Caco-2 (cell line): ENCODE measurements at regions not wholly inside any gene's neighbourhood (a gene's known extent, or its start where the extent isn't known, plus 50 kb on each side); places are given as distances from the start of the nearest gene placed in this dataset.

ENCODE experiments used
- BruUV-seq: library from RNA; stranded (reverse); fragments of 400-500 nt; replicated peaks from 2 replicates; lab custom pipeline; 2021; lab: Mats Ljungman, UMichigan
- CTCF ChIA-PET: fragments of 300-600 bp; sonication (Branson Sonifier 250); formaldehyde crosslinking; loops from one replicate; lab custom pipeline; 2022; ENCODE audit warnings: antibody characterized with exemption; lab: Charles Lee
- POLR2A ChIA-PET: fragments of 300-600 bp; sonication (Branson Sonifier 250); formaldehyde crosslinking; loops from one replicate; lab custom pipeline; 2022; ENCODE audit warnings: antibody characterized with exemption; lab: Charles Lee
- DNase-seq, 2 experiments: peaks; one replicate each; pipeline versions ENCODE4 v3.0.0 to v3.0.0-alpha.2; 2020 to 2022
- H3K27me3 ChIP-seq: replicated peaks from 2 replicates; pipeline ENCODE4 v1.6.0; 2011; ENCODE audit warnings: low read length; ENCODE audit not compliant: control insufficient read depth, insufficient read depth
- H3K36me3 ChIP-seq: 2 replicates; pipeline ENCODE4 v1.5.1; 2011; ENCODE audit warnings: low read length; ENCODE audit not compliant: control insufficient read depth, insufficient read depth
- H3K4me1 ChIP-seq: fragments of 250-450 bp; sonication (Bioruptor Pico); 2 replicates; pipeline ENCODE4 v1.5.1; 2020; ENCODE audit warnings: mild to moderate bottlenecking
- H3K4me3 ChIP-seq: 2 replicates; pipeline ENCODE4 v1.5.1; 2011; ENCODE audit warnings: low read depth, mild to moderate bottlenecking, control low read depth, low read length
- H3K9me3 ChIP-seq: fragments of 250-450 bp; sonication (Bioruptor Pico); 2 replicates; pipeline ENCODE4 v1.5.1; 2020; ENCODE audit warnings: mild to moderate bottlenecking, moderate library complexity
- H3K27ac Mint-ChIP-seq: one replicate; pipeline ENCODE4 v1.8.0; 2022; ENCODE audit warnings: mixed read lengths; ENCODE audit not compliant: unreplicated experiment
- H3K27me3 Mint-ChIP-seq: one replicate; pipeline ENCODE4 v1.8.0; 2022; ENCODE audit warnings: mixed read lengths; ENCODE audit not compliant: insufficient read depth, unreplicated experiment
- H3K36me3 Mint-ChIP-seq: one replicate; pipeline ENCODE4 v1.8.0; 2022; ENCODE audit warnings: mild to moderate bottlenecking, mixed read lengths; ENCODE audit not compliant: insufficient read depth, unreplicated experiment
- H3K4me1 Mint-ChIP-seq: one replicate; pipeline ENCODE4 v1.8.0; 2022; ENCODE audit warnings: low read depth, mixed read lengths; ENCODE audit not compliant: unreplicated experiment
- H3K4me3 Mint-ChIP-seq: one replicate; pipeline ENCODE4 v1.8.0; 2022; ENCODE audit warnings: mild to moderate bottlenecking, moderate library complexity, mixed read lengths; ENCODE audit not compliant: unreplicated experiment
- H3K9me3 Mint-ChIP-seq: one replicate; pipeline ENCODE4 v1.8.0; 2022; ENCODE audit warnings: mixed read lengths; ENCODE audit not compliant: unreplicated experiment
- CTCF ChIP-seq, 2 experiments: fragments of 200-600 bp in 1 of 2; IDR thresholded peaks; 1 replicate in 1 of 2; 2 replicates in 1 of 2; pipeline versions ENCODE4 v1.5.1 to v1.8.0; 2011 to 2022; ENCODE audit warnings: antibody characterized with exemption in 1 of 2, control low read depth in 1 of 2, inconsistent platforms in 1 of 2, low read depth in 1 of 2, low read length in 1 of 2, mild to moderate bottlenecking in 1 of 2, moderate library complexity in 1 of 2; ENCODE audit not compliant: insufficient read depth in 1 of 2, severe bottlenecking in 1 of 2, unreplicated experiment in 1 of 2
- intact Hi-C: fragments of 100-400 bp; cut with micrococcal nuclease; formaldehyde crosslinking; loops from one replicate; pipeline ENCODE4 v1.10.0; 2022; ENCODE audit not compliant: unreplicated experiment

GRCh38 chr18:78905334-78905733 is 74.3 kb upstream of the SALL3 start:
- Histone ChIP-seq H3K4me1 (no peaks in the 10 kb centered on the region), H3K4me3 (no peak overlapping the region), H3K27me3 (no peaks in the 10 kb centered on the region), H3K9me3 (no peaks in the 10 kb centered on the region), H3K36me3 (no peaks in the 10 kb centered on the region)
- intact Hi-C loops, result no loop called here
- Mint-ChIP-seq H3K27ac (no peak overlapping the region), H3K27me3 (peaks cover 5% of the 10 kb centered on the region), H3K4me1 (no peaks in the 10 kb centered on the region), H3K9me3 (no peaks in the 10 kb centered on the region), H3K36me3 (no peaks in the 10 kb centered on the region), H3K4me3 (no peak overlapping the region)
- BruUV-seq, result no TSS peak
- ChIA-PET CTCF (no interaction called here), POLR2A (no interaction called here)
- TF ChIP-seq CTCF (IDR thresholded peaks at IDR 0.05; ENCODE audit: insufficient read depth in 1 of 2, low read depth in 1 of 2, low read length in 1 of 2, severe bottlenecking in 1 of 2, unreplicated experiment in 1 of 2), result no peak
- no peak for DNase-seq

GRCh38 chr18:78906066-78906465 is 73.6 kb upstream of the SALL3 start:
- Mint-ChIP-seq H3K4me3 (no peak overlapping the region), H3K4me1 (no peaks in the 10 kb centered on the region), H3K27me3 (peaks cover 5% of the 10 kb centered on the region), H3K36me3 (no peaks in the 10 kb centered on the region), H3K27ac (no peak overlapping the region), H3K9me3 (no peaks in the 10 kb centered on the region)
- ChIA-PET POLR2A (no interaction called here), CTCF (no interaction called here)
- intact Hi-C loops, result no loop called here
- H3K27me3 ChIP-seq, result no peaks in the 10 kb centered on the region
- no peaks in the 10 kb centered on the region for H3K9me3 ChIP-seq
- H3K4me3 ChIP-seq, result no peak overlapping the region
- DNase-seq, result no peak
- TF ChIP-seq CTCF (IDR thresholded peaks at IDR 0.05; ENCODE audit: insufficient read depth in 1 of 2, low read depth in 1 of 2, low read length in 1 of 2, severe bottlenecking in 1 of 2, unreplicated experiment in 1 of 2), result no peak
- no TSS peak for BruUV-seq
- H3K4me1 ChIP-seq, result no peaks in the 10 kb centered on the region
- no peaks in the 10 kb centered on the region for H3K36me3 ChIP-seq

- BruUV-seq, result no TSS peak
- Histone ChIP-seq H3K4me3 (no peak overlapping the region), H3K27me3 (no peaks in the 10 kb centered on the region), H3K9me3 (no peaks in the 10 kb centered on the region), H3K4me1 (no peaks in the 10 kb centered on the region), H3K36me3 (no peaks in the 10 kb centered on the region)
- Mint-ChIP-seq H3K4me3 (no peak overlapping the region), H3K27ac (no peak overlapping the region), H3K4me1 (no peaks in the 10 kb centered on the region), H3K27me3 (no peaks in the 10 kb centered on the region), H3K9me3 (no peaks in the 10 kb centered on the region), H3K36me3 (no peaks in the 10 kb centered on the region)
- intact Hi-C loops, result no loop called here
- ChIA-PET POLR2A (no interaction called here), CTCF (no interaction called here)
- TF ChIP-seq CTCF (IDR thresholded peaks at IDR 0.05; ENCODE audit: insufficient read depth in 1 of 2, low read depth in 1 of 2, low read length in 1 of 2, severe bottlenecking in 1 of 2, unreplicated experiment in 1 of 2), result no peak
- DNase-seq, result no peak
Measured at GRCh38 chr18:78908462-78909260, 71.0 kb upstream of the SALL3 start.
